ENCODE measurements at regions not wholly inside any gene's neighbourhood (a gene's known extent, or its start where the extent isn't known, plus 50 kb on each side); places are given as distances from the start of the nearest gene placed in this dataset.

GRCh38 chr17:22411185-22411784, 719.0 kb downstream of the KCNJ18 start:
- no peak for DNase-seq

- no peak for DNase-seq
Measured at GRCh38 chr17:22435231-22435974, 743.1 kb downstream of the KCNJ18 start.

GRCh38 chr17:22441776-22442175, 749.5 kb downstream of the KCNJ18 start:
- DNase-seq: no peak

GRCh38 chr17:22443061-22443460, 750.7 kb downstream of the KCNJ18 start:
- DNase-seq: no peak

- no peak for DNase-seq
Measured at GRCh38 chr17:22453181-22453580, 760.9 kb downstream of the KCNJ18 start.

- DNase-seq: no peak
Measured at GRCh38 chr17:22454070-22454999, 762.0 kb downstream of the KCNJ18 start.

GRCh38 chr17:22459331-22459952, 767.1 kb downstream of the KCNJ18 start:
- DNase-seq: no peak

- no peak for DNase-seq
Measured at GRCh38 chr17:22459953-22460350, 767.6 kb downstream of the KCNJ18 start.

GRCh38 chr17:22460461-22461063, 768.2 kb downstream of the KCNJ18 start:
- no peak for DNase-seq

GRCh38 chr17:22461460-22462145, 769.3 kb downstream of the KCNJ18 start:
- DNase-seq: no peak

- no peak for DNase-seq
Measured at GRCh38 chr17:22462461-22462860, 770.1 kb downstream of the KCNJ18 start.

GRCh38 chr17:22463110-22463850, 771.0 kb downstream of the KCNJ18 start:
- no peak for DNase-seq

- DNase-seq: no peak
Measured at GRCh38 chr17:22464041-22464440, 771.7 kb downstream of the KCNJ18 start.

GRCh38 chr17:22467720-22468119, 775.4 kb downstream of the KCNJ18 start:
- DNase-seq: no peak

- DNase-seq: no peak
Measured at GRCh38 chr17:22469101-22469880, 777.0 kb downstream of the KCNJ18 start.

- no peak for DNase-seq
Measured at GRCh38 chr17:22469941-22470340, 777.6 kb downstream of the KCNJ18 start.

- no peak for DNase-seq
Measured at GRCh38 chr17:22470411-22471175, 778.3 kb downstream of the KCNJ18 start.

- no peak for DNase-seq
Measured at GRCh38 chr17:22484826-22485225, 792.5 kb downstream of the KCNJ18 start.

Measured in amygdala (tissue), 56 donors.